GM18511 (cell line): ENCODE measurements at regions not wholly inside any gene's neighbourhood (a gene's known extent, or its start where the extent isn't known, plus 50 kb on each side); places are given as distances from the start of the nearest gene placed in this dataset.

Source experiments
- ATAC-seq: cut with Tn5 transposase; IDR thresholded peaks from one replicate; pipeline ENCODE4 v1.9.1; 2021; ENCODE audit warnings: mild to moderate bottlenecking, moderate library complexity; ENCODE audit not compliant: unreplicated experiment

GRCh38 chr2:71749671-71750101 lies 296.3 kb downstream of the DYSF start:
- ATAC-seq, result no peak

DNA sequence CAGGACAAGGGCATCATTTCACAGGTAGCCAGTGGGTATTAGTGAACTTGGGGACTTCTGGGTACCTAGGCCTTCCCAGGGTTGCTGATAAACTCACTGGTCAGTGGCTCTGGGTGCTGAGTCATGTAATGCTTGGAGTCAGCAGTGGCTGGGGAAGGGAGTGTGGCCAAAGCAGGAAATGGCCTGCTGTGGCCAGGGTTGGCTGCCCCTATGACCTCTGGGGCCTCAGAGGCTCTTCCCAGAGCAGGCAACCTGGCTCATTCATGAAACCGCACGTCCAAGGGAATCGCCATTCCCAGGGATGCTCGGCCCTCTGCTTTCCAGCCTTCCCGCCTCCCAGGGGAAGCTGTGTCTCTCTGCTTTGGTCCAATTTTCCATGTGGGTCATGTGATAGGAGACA lies 294.9 kb downstream of the DYSF start:
- no peak for ATAC-seq

DNA sequence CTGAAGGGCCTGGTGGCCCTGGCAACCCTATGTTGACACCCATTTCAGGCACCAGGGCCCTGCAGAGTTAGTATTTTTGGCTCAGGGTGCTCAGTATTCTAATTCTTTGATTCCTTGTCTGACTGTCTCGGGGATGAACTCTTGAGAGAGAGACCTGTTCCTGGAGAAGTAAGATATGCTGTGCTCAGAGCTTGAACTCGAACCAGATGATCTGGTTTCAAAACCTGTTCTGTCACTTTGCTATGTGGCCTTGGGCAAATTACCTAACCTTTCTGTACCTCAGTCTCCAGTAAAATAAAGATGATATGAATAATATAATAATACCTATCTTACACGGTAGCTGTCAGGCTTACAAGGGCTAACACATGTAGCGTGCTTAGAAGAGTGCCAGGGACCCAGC lies 294.2 kb downstream of the DYSF start:
- ATAC-seq, result no peak

DNA sequence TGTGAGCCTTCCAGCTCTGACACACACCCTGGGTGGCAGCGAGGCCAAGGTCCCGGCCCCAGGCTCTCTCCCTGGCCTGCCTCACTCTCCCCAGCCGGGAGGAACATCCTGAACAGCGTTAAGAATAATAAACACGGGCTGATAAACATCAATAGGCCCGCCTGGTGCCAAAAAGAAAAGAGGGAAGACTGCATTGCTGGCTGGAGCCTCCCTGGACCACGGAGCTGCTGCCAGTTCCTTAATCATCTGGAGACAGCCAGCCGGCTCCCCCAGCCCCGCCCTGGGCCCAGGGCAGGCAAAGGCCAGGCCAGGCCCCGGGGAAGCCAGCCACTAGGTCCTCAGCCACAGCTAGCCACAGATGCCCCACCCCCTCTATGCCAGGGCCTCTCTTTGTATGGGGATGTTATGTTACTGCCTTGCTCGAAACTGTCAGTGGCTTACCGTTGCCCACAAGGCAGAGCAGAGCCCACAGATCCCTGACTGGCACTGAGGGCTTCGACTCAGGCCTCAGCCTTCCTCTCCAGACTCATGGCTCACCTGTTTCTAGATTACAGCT lies 293.7 kb downstream of the DYSF start:
- ATAC-seq, result no peak

DNA sequence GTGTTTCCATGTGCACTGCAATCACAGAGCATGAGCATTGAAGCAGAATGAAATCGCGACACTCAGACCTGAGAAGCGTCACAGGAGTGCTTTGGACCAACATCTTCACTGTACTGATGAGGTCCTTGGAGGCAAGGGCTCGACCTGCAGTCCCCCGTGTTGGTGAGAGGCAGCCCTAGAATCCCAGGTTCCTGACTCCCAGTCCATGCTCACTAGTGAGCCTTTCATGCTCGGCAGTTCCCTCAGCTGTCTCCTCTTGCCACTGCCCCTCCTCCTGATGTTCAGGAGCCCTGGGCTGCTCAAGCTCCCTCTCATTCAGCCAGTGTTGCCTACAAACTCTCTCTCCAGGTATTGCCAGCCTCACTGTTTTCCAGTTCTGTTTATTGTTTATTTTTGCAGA lies 291.4 kb downstream of the DYSF start:
- ATAC-seq, result no peak

GRCh38 chr2:71743995-71744675 lies 290.8 kb downstream of the DYSF start:
- ATAC-seq, result no peak

- ATAC-seq, result no peak
Measured at GRCh38 chr2:71742953-71743601, 289.7 kb downstream of the DYSF start.

DNA sequence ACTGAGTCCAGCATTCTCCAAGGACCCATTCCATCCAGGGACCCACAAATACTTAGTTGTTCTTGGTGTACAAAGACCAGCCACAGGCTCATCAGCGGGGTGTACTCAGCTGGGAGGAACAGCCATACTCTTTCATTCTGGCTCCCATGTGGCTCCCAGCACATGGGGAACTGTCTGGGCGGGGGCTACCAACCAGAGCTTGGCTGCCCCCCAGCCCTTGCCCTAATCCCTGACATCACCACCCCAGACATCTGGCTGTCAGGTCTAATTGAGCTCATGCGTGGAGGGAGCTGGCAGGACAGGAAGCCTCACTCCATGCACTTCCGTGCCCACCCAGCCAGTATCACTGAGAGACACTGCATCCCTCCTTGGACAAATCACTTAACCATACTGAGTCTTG lies 283.6 kb downstream of the DYSF start:
- ATAC-seq, result no peak

GRCh38 chr2:71736091-71736861 lies 282.9 kb downstream of the DYSF start:
- ATAC-seq, result no peak
